ENCODE measurements at regions not wholly inside any gene's neighbourhood (a gene's known extent, or its start where the extent isn't known, plus 50 kb on each side); places are given as distances from the start of the nearest gene placed in this dataset.

GRCh38 chr2:19807346-19807745 lies 94.4 kb downstream of the TTC32 start:
- Mint-ChIP-seq H3K27ac (no peak overlapping the region), H3K27me3 (peaks cover 12% of the 10 kb centered on the region), H3K4me1 (no peaks in the 10 kb centered on the region), H3K9me3 (ENCODE audit: insufficient read depth) (no peaks in the 10 kb centered on the region), H3K4me3 (no peak overlapping the region)
- Histone ChIP-seq H3K27me3 (replicated peaks in 1 of 4; ENCODE audit: control extremely low read depth in 1 of 4, control insufficient read depth in 3 of 4, insufficient read depth in 4 of 4, low read length in 3 of 4) (no peaks in the 10 kb centered on the region), H3K36me3 (replicated peaks in 1 of 2; ENCODE audit: control extremely low read depth in 1 of 2, control insufficient read depth in 1 of 2, extremely low read depth in 1 of 2, insufficient read depth in 2 of 2, low read length in 1 of 2) (no peaks in the 10 kb centered on the region), H3K79me2 (ENCODE audit: control insufficient read depth, insufficient read depth, low read length) (no peaks in the 10 kb centered on the region), H3K4me1 (ENCODE audit: control insufficient read depth in 2 of 2, insufficient read depth in 2 of 2, low read length in 2 of 2) (no peaks in the 10 kb centered on the region), H3K4me3 (ENCODE audit: control extremely low read depth in 1 of 5, extremely low read depth in 1 of 5, insufficient read depth in 1 of 5, low read depth in 2 of 5, low read length in 4 of 5) (no peak overlapping the region), H3K27ac (ENCODE audit: low read length in 2 of 2) (no peak overlapping the region), H3K9ac (ENCODE audit: low read length) (no peak overlapping the region), H3K9me3 (ENCODE audit: control extremely low read depth in 1 of 3, control insufficient read depth in 2 of 3, insufficient read depth in 1 of 3, low read length in 2 of 3) (peaks cover 0 to 8% (median 0%) of the 10 kb centered on the region in 3 donors), H3K4me2 (replicated peaks; ENCODE audit: low read depth, low read length, poor library complexity, severe bottlenecking) (no peak overlapping the region), H4K20me1 (ENCODE audit: control insufficient read depth, insufficient read depth, low read length, poor library complexity, severe bottlenecking) (no peaks in the 10 kb centered on the region), H2AFZ (ENCODE audit: insufficient read depth, low read depth, low read length, poor library complexity, severe bottlenecking) (no peak overlapping the region)
- no peak for TF ChIP-seq CTCF (IDR thresholded peaks at IDR 0.05)
- TF ChIP-seq EZH2 (IDR thresholded peaks at IDR 0.05; ENCODE audit: borderline replicate concordance, insufficient read depth, low read depth, low read length, poor library complexity, severe bottlenecking): no peak
- no peak for DNase-seq
- POLR2A ChIA-PET: no interaction called here
- CTCF ChIA-PET: no interaction called here
- no peak for ATAC-seq (ENCODE audit: low read depth)
- intact Hi-C loops (cut with micrococcal nuclease): no loop called here

- Histone ChIP-seq H3K79me2 (ENCODE audit: control insufficient read depth, insufficient read depth, low read length) (no peaks in the 10 kb centered on the region), H2AFZ (ENCODE audit: insufficient read depth, low read depth, low read length, poor library complexity, severe bottlenecking) (no peak overlapping the region), H3K9ac (ENCODE audit: low read length) (no peak overlapping the region), H3K36me3 (replicated peaks in 1 of 2; ENCODE audit: control extremely low read depth in 1 of 2, control insufficient read depth in 1 of 2, extremely low read depth in 1 of 2, insufficient read depth in 2 of 2, low read length in 1 of 2) (no peaks in the 10 kb centered on the region), H3K9me3 (ENCODE audit: control extremely low read depth in 1 of 3, control insufficient read depth in 2 of 3, insufficient read depth in 1 of 3, low read length in 2 of 3) (peaks cover 0 to 9% (median 0%) of the 10 kb centered on the region in 3 donors), H3K27me3 (replicated peaks in 1 of 4; ENCODE audit: control extremely low read depth in 1 of 4, control insufficient read depth in 3 of 4, insufficient read depth in 4 of 4, low read length in 3 of 4) (no peaks in the 10 kb centered on the region), H3K4me1 (ENCODE audit: control insufficient read depth in 2 of 2, insufficient read depth in 2 of 2, low read length in 2 of 2) (no peaks in the 10 kb centered on the region), H3K4me2 (replicated peaks; ENCODE audit: low read depth, low read length, poor library complexity, severe bottlenecking) (no peak overlapping the region), H4K20me1 (ENCODE audit: control insufficient read depth, insufficient read depth, low read length, poor library complexity, severe bottlenecking) (no peaks in the 10 kb centered on the region), H3K27ac (ENCODE audit: low read length in 2 of 2) (no peak overlapping the region), H3K4me3 (ENCODE audit: control extremely low read depth in 1 of 5, extremely low read depth in 1 of 5, insufficient read depth in 1 of 5, low read depth in 2 of 5, low read length in 4 of 5) (no peak overlapping the region)
- ChIA-PET POLR2A (no interaction called here), CTCF (no interaction called here)
- H3K4me3 Mint-ChIP-seq: no peak overlapping the region
- H3K9me3 Mint-ChIP-seq (ENCODE audit: insufficient read depth): no peaks in the 10 kb centered on the region
- ATAC-seq (ENCODE audit: low read depth): no peak
- H3K27me3 Mint-ChIP-seq: peaks cover 12% of the 10 kb centered on the region
- no peak overlapping the region for H3K27ac Mint-ChIP-seq
- no peak for DNase-seq
- WGBS (ENCODE audit: insufficient coverage): 89% methylated on average over 2 of the region's 2 CpGs
- H3K4me1 Mint-ChIP-seq: no peaks in the 10 kb centered on the region
- TF ChIP-seq EZH2 (IDR thresholded peaks at IDR 0.05; ENCODE audit: borderline replicate concordance, insufficient read depth, low read depth, low read length, poor library complexity, severe bottlenecking) (no peak), CTCF (IDR thresholded peaks at IDR 0.05) (no peak)
- intact Hi-C loops (cut with micrococcal nuclease): no loop called here
Observed at GRCh38 chr2:19806591-19806990, 95.2 kb downstream of the TTC32 start.

All from B cell (primary cell).